ENCODE measurements at regions not wholly inside any gene's neighbourhood (a gene's known extent, or its start where the extent isn't known, plus 50 kb on each side); places are given as distances from the start of the nearest gene placed in this dataset.

- Histone ChIP-seq H3K4me1 (ENCODE audit: control insufficient read depth, extremely low read depth, insufficient read depth, low read length) (no peaks in the 10 kb centered on the region), H3K27ac (ENCODE audit: insufficient read depth, low read depth, low read length) (no peak overlapping the region), H3K79me2 (ENCODE audit: control insufficient read depth, insufficient read depth, low read length) (no peaks in the 10 kb centered on the region), H3K9me3 (replicated peaks; ENCODE audit: control insufficient read depth, insufficient read depth, low read length) (no peaks in the 10 kb centered on the region), H3K4me3 (replicated peaks in 1 of 3; ENCODE audit: insufficient read depth in 1 of 3, low read depth in 1 of 3, low read length in 3 of 3) (no peak overlapping the region), H3K27me3 (ENCODE audit: control insufficient read depth in 2 of 2, insufficient read depth in 2 of 2, low read length in 2 of 2) (no peaks in the 10 kb centered on the region), H3K9ac (replicated peaks; ENCODE audit: extremely low read depth, insufficient read depth, low read length) (no peak overlapping the region), H3K4me2 (ENCODE audit: insufficient read depth, low read length) (no peak overlapping the region), H2AFZ (ENCODE audit: low read depth, low read length) (no peak overlapping the region), H3K9me1 (replicated peaks; ENCODE audit: control insufficient read depth, extremely low read depth, insufficient read depth, low read length) (no peaks in the 10 kb centered on the region), H3K36me3 (ENCODE audit: control insufficient read depth in 2 of 2, extremely low read depth in 1 of 2, insufficient read depth in 2 of 2, low read length in 2 of 2) (no peaks in the 10 kb centered on the region), H4K20me1 (replicated peaks; ENCODE audit: control insufficient read depth, extremely low read depth, insufficient read depth, low read length) (no peaks in the 10 kb centered on the region)
- no peak for FAIRE-seq
- no peak for TF ChIP-seq POLR2AphosphoS5 (IDR thresholded peaks at IDR 0.05; ENCODE audit: insufficient read depth, low read depth, low read length)
- TF ChIP-seq EZH2 (IDR thresholded peaks at IDR 0.05; ENCODE audit: borderline replicate concordance, low read depth, low read length, severe bottlenecking) = no peak
- no peak for TF ChIP-seq MAX (IDR thresholded peaks at IDR 0.05; ENCODE audit: insufficient read depth, insufficient read length)
- TF ChIP-seq JUN (IDR thresholded peaks at IDR 0.05; ENCODE audit: borderline replicate concordance, insufficient read depth, insufficient read length, low read depth) = no peak
- TF ChIP-seq POLR2A (IDR thresholded peaks at IDR 0.05; ENCODE audit: low read depth, low read length) = no peak
- no peak for TF ChIP-seq MYC (IDR thresholded peaks at IDR 0.05; ENCODE audit: low read depth, low read length)
- DNase-seq (ENCODE audit: low read depth, low spot score) = no peak
- no TSS peak for BruUV-seq (replicated peaks)
- ChIA-PET CTCF (no interaction called here), POLR2A (no interaction called here)
- intact Hi-C loops (cut with micrococcal nuclease) (no loop called here), dilution Hi-C loops (cut with MboI; ENCODE audit: extremely low pct_ligation_motif_present, low sequenced_read_pairs) (no loop called here)
Measured at GRCh38 chr2:67717692-67718091, 320.6 kb downstream of the ETAA1 start.

- DNase-seq (ENCODE audit: low read depth, low spot score) (no peak), FAIRE-seq (no peak)
- POLR2A ChIA-PET = no interaction called here
- no peaks in the 10 kb centered on the region for H3K79me2 ChIP-seq (ENCODE audit: control insufficient read depth, insufficient read depth, low read length)
- dilution Hi-C loops (cut with MboI; ENCODE audit: extremely low pct_ligation_motif_present, low sequenced_read_pairs) (no loop called here), intact Hi-C loops (cut with micrococcal nuclease) (no loop called here)
- no peaks in the 10 kb centered on the region for H3K9me3 ChIP-seq (replicated peaks; ENCODE audit: control insufficient read depth, insufficient read depth, low read length)
- no peaks in the 10 kb centered on the region for H4K20me1 ChIP-seq (replicated peaks; ENCODE audit: control insufficient read depth, extremely low read depth, insufficient read depth, low read length)
- no peak overlapping the region for H2AFZ ChIP-seq (ENCODE audit: low read depth, low read length)
- H3K4me3 ChIP-seq (replicated peaks in 1 of 3; ENCODE audit: insufficient read depth in 1 of 3, low read depth in 1 of 3, low read length in 3 of 3) = no peak overlapping the region
- TF ChIP-seq CTCF (IDR thresholded peaks at IDR 0.05; ENCODE audit: extremely low read depth in 1 of 2, insufficient read depth in 1 of 2, low read depth in 1 of 2, low read length in 2 of 2) = no peak
- TF ChIP-seq MAX (IDR thresholded peaks at IDR 0.05; ENCODE audit: insufficient read depth, insufficient read length) = no peak
- no peak for TF ChIP-seq EZH2 (IDR thresholded peaks at IDR 0.05; ENCODE audit: borderline replicate concordance, low read depth, low read length, severe bottlenecking)
- TF ChIP-seq POLR2AphosphoS5 (IDR thresholded peaks at IDR 0.05; ENCODE audit: insufficient read depth, low read depth, low read length) = no peak
- TF ChIP-seq FOS (IDR thresholded peaks at IDR 0.05; ENCODE audit: borderline replicate concordance, insufficient read depth, low read length) = no peak
- TF ChIP-seq JUN (IDR thresholded peaks at IDR 0.05; ENCODE audit: borderline replicate concordance, insufficient read depth, insufficient read length, low read depth) = no peak
- TF ChIP-seq GATA2 (IDR thresholded peaks at IDR 0.05; ENCODE audit: insufficient read depth, insufficient read length, low read depth, low read length) = no peak
- TF ChIP-seq MYC (IDR thresholded peaks at IDR 0.05; ENCODE audit: low read depth, low read length) = no peak
- TF ChIP-seq POLR2A (IDR thresholded peaks at IDR 0.05; ENCODE audit: low read depth, low read length) = no peak
- no peak overlapping the region for H3K4me2 ChIP-seq (ENCODE audit: insufficient read depth, low read length)
- CTCF ChIA-PET = interaction anchor here (1.0 to 1.4 kb wide), 2 partner anchors 9 to 12 kb away, joined by 3 to 5 read pairs; no protein-coding TSS in a partner anchor
- no peak overlapping the region for H3K9ac ChIP-seq (replicated peaks; ENCODE audit: extremely low read depth, insufficient read depth, low read length)
- no peaks in the 10 kb centered on the region for H3K27me3 ChIP-seq (ENCODE audit: control insufficient read depth in 2 of 2, insufficient read depth in 2 of 2, low read length in 2 of 2)
- no peak overlapping the region for H3K27ac ChIP-seq (ENCODE audit: insufficient read depth, low read depth, low read length)
- H3K4me1 ChIP-seq (ENCODE audit: control insufficient read depth, extremely low read depth, insufficient read depth, low read length) = no peaks in the 10 kb centered on the region
- BruUV-seq (replicated peaks) = no TSS peak
- no peaks in the 10 kb centered on the region for H3K9me1 ChIP-seq (replicated peaks; ENCODE audit: control insufficient read depth, extremely low read depth, insufficient read depth, low read length)
- H3K36me3 ChIP-seq (ENCODE audit: control insufficient read depth in 2 of 2, extremely low read depth in 1 of 2, insufficient read depth in 2 of 2, low read length in 2 of 2) = no peaks in the 10 kb centered on the region
Measured at GRCh38 chr2:67719351-67719750, 322.2 kb downstream of the ETAA1 start.
